Ecto neural progenitor cell (in vitro differentiated cells): ENCODE measurements at regions not wholly inside any gene's neighbourhood (a gene's known extent, or its start where the extent isn't known, plus 50 kb on each side); places are given as distances from the start of the nearest gene placed in this dataset.
A peak's percentile ranks its signal among the peaks of the same experiment; 100 is the strongest.
"Not testable (repeated sequence)": the region's sequence is repeated elsewhere in the genome, so short reads cannot be mapped to it uniquely, and the experiment has no call there.

Source experiments
- DNase-seq: peaks from one replicate; pipeline ENCODE4 v3.0.0-alpha.2; 2018; ENCODE audit warnings: low spot score

DNA sequence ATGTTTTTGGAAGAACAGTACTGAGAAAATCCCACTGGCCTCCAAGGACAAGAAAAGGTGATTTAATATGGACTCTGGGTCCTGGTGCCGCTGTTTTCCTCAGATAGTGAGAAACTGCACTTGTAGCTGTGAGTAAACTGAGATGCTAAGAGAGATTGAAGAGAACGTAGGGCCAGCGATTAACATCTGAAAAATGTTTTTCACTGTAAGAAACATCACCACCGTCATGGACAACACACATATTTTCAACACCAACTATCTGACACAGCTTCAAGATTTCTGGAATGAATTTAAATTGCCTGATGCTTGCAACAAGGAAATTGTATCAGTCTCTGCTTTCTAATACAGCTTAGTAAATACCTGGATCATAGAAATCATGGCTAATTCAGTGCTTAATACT is 158.2 kb upstream of the SMIM31 start:
- DNase-seq: no peak

DNA sequence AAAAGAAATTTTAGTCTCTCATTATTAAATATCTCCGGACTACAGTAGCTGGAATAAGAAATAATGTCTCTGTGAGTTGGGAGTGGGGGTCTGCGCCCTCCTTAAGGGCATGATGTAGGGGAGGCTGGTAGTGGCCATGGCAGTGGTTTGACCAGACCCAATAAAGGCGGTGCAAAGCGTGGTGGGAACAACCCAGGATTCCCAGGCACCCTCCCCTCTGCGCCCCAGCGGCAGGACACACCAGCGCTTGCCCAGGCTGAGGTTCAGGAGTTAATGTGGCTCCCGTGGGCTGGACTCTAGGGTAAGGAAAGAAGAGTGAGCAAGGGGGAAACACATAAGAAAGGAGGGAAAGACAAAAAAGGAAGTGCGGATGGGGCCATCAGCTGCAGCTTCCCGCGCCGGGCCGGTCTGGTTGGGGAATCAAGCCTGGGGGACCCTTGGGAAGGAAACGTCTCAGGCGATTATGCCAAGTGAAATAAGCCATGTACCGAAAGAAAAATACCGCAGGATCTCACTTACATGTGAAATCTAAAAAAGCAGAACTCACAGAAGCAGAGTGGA is 157.5 kb upstream of the SMIM31 start:
- DNase-seq: no peak

DNA sequence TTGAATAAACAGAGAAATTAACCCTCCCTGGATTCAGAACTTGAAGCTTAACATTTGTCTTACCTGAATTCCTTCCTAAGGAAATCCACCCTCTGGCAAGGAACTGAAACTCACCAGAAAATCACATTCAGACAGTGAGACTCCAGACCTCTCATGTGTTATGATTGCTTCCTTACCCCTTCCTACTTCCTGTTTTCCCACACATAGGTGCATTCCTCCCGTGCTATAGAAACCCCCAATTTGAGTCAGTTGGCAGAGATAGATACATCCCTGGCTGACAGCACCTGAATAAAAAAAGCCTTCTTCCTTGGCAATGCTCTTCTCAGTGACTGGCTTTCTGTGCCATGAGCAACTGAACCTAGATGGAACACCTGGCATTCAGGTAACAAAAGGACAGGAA is 157.0 kb upstream of the SMIM31 start:
- no peak for DNase-seq

DNA sequence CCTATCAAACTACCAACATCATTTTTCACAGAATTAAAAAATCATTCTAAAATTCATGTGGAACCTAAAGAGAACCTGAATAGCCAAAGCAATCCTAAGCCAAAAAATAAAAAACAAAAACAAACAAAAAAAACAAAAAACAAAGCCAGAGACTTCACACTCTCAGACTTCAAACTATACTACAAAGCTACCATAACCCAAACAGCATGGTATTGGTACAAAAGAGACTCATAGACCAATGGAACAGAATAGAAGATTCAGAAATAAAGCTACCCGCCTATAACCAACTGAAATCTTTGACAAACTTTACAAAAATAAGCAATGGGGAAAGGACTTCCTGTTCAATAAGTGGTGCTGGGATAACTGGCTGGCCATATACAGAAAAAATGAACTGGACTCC is 152.3 kb upstream of the SMIM31 start:
- DNase-seq: no peak

DNA sequence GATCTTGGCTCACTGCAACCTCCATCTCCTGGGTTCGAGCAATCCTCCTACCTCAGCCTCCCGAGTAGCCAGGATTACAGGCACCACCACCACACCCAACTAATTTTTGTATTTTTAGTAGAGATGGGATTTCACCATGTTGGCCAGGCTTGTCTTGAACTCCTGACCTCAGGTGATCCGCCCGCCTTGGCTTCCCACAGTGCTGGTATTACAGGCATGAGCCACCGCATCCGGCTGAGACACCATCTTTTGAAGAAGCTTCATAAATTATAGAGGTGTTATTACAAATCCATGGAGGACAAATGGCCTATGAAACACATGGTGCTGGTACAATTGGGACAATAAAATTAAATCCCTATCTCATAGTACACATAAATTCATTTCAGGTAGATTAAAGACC is 148.1 kb upstream of the SMIM31 start:
- not testable (repeated sequence) for DNase-seq

DNA sequence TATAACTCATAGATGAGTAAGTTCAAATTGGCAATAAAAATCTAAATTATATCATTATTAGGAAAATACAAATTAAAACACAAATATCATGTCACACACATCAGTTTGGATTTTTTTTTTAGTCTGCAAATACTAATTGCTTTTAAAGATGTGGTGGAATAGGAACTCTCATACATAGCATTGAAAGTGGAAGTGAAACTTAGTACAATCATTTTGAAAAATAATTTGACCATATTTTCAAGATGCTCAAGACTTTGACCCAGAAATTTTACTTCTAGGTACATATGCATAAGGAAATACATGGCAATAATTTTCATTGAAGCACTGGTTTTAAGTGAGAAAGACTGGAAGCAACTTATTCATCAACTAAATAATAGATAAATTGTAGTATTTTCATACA is 147.5 kb upstream of the SMIM31 start:
- DNase-seq: no peak

DNA sequence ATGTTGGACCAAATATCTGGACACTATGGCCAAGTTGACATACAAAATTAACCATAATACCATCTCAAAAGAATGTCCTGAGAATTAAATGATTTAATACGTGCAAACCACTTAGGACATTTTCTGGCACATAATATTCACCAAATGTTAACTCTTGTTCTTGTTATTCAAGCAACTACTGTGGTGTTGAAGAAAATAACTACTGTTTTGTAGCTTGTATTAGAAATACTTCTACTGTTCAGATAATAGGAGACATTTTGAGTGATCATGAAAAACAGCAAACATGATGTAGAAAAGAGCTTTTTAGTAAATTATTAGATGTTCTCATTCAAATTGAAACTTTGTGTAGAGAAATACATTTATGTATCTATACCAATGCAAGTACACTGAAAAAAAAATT is 140.7 kb upstream of the SMIM31 start:
- no peak for DNase-seq

DNA sequence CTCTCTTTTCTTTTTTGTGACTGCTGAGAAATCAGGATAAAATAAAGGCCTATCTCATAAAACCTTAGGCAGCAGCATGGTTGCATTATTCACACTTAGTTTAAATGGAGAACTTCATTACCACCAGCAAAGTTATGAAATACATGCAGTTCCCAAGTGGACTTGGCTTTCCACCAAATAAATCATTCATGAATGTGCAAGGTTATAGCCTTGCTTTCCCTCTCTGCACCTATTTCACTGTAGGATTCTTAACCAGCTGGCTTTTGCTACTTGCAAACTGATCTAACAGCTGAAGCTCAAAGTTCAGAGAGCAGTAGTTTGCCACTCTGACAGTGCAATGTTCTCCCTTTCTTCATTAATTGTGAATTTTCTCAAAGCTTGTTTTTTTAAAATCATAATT is 140.1 kb upstream of the SMIM31 start:
- no peak for DNase-seq

DNA sequence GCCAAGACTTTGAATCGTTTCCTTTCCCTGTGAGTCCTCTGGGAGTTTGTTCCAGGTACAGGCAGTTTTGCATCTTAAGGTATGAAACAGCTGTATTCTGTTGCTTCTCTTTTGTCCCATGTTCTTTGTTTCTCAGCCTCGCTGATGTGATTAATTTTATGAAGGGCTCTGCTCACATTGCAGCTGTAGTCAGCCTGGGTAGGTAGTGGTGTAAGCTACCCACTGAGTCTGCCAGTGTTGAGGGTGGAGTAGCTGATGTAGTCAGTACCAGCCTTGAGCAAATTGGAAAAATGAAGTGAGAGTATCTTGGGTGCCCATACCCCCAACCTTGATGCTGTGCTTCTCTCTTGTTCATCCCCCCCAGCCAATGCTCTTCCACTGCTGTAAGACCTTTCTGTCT is 139.6 kb upstream of the SMIM31 start:
- no peak for DNase-seq

DNA sequence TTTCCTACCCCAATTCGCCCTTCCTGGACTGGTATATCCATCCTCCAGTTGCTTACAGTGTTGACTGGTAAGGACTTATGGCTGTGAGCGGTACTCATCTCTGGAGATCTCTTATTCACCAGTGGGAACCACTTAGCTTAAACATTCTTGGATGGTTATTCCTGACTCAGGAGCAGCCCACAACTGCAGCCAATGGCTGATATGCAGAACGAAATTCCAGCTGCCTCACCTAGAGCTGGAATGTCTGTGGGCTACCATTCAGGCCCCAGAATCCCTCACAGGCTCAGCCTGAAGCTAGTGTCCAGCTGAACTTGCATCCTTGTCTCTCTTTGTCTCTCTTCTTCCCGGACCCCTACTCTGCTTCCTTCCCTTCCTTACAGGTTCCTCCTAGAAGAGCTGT is 138.9 kb upstream of the SMIM31 start:
- no peak for DNase-seq

DNA sequence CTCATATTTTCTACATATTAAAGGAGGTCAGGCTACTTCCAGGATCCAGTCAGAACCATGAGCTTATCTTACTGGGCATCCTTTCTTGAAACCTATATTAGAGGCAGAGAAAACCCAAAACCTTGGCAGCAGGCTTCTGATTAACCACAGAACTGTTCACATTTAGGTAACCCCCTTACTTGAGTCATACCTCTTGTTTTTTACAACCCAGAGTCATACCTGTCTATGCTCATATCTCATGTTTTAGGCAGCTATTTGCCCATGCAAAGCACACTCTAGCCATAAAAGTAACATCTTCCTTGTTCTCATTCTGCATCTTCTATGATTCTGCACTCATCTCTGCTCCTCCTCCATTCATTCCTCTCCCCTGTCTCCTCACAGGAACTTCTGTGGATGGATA is 138.0 kb upstream of the SMIM31 start:
- DNase-seq: no peak

DNA sequence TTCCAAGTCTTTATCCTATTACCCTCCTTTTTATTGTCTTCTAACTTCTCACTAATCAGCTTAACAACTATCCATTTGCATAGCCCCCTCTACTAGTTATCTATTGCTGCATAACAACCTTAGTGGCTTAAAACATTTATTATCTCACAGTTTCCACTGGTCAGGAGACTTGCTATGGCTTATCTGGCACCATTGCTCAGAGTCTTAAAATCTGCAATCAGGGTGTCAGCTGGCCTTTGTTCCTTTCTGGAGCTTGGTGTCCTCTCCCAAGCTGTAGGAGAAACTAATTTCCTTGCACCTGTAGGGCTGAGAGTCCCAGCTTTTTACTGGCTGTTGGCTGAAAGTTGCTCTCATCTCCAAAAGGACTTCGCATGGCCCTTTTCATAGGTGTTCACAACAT is 137.0 kb upstream of the SMIM31 start:
- DNase-seq: no peak

DNA sequence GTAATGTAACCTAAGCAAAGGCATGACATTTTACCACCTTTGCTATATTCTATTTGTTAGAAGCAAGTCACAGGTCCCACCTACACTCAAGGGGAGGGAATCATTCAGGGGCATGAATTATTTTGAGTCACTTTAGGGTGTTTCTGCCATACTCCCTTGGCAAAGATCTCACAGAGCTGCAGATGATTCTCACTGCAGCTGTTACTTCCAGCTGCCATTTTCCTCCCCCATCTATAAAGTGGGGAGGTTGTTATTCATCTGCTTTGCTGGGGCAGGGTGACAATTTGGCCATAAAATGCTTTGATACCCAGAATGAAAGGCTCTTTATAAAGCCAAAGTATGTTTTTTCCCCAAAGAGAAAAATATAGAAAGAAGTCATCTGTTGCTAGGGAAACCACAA is 136.5 kb upstream of the SMIM31 start:
- no peak for DNase-seq

DNA sequence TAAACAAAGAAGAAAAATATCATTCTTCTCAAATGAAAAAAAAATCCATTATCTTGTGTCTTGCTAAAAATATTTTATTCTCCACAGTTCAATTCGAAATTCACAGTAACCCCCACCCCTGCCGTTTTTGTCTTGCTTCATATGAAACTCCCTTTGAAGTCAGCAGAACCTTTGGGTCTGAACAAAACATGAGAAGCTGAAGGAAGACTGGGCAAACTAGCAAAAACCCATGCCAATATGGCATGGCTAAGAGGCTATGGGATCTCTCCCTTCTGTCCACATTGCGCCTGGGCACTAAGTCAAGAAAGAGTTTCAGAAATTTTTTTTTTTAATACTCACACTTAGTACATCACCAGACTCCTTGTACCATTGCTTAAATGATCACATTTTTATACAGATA is 136.0 kb upstream of the SMIM31 start:
- no peak for DNase-seq

DNA sequence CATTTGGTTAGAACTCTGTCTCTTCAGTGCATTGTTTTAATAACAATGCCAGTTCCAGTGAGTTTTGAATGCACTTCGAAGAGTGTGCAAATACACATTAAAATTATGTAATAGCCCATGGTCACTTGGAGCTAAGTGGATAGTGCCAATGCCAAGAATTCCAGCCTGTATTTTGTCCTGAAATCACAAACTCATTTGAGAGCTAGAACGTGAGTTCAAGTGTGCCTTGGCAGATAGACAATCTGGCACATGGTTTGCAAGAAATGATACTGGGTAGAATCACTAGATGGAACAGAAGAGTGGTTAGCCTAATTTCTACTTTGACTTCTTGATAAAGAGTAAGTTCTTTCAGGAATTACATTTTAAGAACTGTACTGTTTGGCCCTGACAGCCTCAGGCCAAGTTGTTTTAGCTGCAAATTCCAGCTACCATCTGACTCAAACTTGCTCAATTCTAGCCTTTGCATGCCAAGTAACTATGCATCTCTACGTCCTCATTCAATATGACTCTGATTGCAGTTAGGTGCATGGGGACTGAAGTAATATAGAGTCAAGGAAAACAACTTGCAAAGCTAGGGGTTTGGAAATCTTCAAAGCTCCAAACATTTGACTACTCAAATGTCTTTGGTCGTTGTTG is 131.9 kb upstream of the SMIM31 start:
- DNase-seq: no peak

DNA sequence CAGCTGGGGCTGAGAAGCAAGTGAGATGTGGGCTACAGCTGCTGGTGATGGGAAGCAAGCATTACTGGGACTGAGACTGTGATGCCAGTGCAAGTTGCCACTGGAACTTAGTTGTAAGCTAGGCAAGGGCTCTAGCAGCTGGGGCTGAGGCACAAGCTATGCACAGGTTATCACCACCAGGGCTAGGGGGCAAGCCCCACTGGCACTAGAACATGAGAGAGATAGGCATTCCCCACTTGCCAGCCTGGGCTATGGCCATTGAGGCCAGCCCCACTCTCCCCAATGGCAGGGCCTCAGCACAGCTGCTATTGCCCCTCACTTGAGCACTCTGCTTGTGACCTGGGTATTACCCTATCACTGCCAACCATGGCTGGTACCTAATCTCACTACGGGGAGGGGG is 130.8 kb upstream of the SMIM31 start:
- DNase-seq: no peak

DNA sequence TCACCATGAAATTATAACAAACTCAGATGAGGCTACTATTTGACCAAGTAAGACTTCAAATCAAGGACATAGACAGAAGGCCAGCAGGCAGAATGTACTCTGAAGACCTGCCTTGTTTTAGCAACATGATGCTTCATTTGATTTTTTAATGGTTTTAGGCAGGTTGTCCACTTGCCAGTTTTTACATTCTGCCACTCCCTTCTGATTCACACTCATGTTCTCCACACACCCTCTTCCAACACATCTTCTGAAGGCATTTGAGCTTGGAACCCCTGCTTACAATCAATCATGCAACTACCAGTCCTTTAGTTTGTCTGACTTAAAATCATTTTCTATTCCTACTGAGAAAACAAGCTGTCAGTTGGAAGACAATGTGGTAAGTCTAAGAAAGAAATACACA is 114.9 kb upstream of the SMIM31 start:
- DNase-seq: no peak

DNA sequence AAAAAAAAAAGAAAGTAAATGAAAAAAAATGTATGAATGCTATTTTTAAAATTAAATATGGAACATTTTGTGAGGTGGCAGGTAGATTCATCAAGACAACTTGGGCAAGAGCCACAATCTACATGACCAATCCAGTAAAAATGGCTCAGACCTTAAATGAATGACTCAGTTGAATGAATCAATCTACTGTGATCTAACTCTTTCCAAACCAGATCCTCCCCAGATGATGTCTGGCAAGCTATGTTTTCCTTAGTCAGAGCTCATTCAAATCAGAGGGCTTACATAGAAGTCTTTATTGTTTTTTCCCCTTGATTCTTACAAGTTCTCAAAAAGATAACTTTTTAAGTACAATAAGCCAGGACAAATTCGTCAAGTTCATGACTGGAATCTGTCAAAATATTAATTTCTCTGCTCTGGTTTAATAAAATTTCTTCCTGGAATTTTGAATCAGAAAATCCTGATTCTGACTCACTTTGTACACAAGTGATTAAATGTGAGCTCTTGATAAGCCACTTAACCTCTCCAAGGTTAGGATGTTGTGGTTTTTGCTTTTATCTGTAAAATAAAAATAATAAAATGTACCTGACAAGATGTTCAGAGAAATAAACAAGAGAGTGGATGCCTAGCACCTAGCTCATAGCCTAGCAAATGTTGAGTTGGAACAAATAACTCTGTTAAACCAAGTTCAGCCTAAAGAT is 105.6 kb upstream of the SMIM31 start:
- no peak for DNase-seq

DNA sequence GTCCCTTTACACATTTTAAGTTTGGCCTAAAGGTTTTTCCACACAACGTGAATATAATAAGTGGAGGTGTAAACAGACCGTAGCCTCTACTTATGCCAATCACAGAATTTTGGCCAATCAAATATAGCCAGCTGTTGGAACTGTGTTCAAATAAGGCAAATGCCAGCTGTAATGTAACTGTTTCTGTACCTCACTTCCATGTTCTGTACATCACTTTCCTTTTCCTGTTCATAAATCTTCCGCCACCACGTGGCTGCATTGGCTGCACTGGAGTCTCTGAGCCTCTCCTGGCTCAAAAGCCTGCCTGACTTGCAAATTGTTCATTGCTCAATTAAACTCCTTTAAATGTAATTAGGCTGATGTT is 105.1 kb upstream of the SMIM31 start:
- DNase-seq: no peak

DNA sequence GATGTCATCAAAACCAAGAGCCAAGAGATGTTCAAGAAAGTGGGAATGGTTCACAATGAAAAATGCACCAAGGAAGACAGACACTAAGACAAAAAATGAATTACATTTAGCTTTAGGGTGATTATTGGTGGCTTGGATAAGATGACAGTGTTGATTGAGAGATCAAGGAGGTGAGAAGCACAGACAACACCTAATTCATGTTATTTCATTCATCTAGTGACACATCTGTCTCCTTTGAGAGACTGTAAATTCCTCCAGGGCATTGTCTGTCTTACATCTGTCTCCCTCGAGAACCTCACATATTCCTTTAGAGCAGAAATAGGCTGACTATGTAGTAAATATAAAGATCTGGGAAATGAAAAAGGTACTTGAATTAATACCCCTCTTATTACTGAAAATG is 94.2 kb upstream of the SMIM31 start:
- DNase-seq: no peak

DNA sequence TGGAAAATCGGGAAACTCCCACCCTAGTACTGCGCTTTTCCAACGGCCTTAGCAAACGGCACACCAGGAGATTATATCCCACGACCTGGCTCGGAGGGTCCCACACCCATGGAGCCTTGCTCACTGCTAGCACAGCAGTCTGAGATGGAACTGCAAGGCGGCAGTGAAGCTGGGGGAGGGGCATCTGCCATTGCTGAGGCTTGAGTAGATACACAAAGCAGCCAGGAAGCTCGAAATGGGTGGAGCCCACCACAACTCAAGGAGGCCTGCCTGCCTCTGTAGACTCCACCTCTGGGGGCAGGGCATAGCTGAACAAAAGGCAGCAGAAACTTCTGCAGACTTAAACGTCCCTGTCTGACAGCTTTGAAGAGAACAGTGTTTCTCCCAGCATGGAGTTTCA is 77.8 kb upstream of the SMIM31 start:
- DNase-seq: not testable (repeated sequence)

DNA sequence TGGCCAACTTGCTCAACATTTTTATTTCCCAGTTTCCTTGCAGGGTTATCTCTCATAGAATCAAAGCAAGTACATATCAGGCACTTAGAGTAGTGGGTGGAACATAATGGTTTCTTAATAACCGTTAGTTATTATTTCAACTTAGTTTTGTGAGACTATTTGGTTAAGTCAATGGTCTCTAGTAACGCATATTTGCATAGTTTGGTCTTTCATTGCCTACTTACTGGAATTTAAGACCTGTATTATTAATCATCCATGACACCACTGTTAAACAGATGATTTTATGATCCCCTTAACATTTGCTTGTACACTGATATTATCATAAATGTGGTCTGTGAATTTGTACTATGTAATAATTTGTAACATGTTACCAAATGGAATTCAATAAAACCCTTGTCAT is 70.9 kb upstream of the SMIM31 start:
- no peak for DNase-seq

DNA sequence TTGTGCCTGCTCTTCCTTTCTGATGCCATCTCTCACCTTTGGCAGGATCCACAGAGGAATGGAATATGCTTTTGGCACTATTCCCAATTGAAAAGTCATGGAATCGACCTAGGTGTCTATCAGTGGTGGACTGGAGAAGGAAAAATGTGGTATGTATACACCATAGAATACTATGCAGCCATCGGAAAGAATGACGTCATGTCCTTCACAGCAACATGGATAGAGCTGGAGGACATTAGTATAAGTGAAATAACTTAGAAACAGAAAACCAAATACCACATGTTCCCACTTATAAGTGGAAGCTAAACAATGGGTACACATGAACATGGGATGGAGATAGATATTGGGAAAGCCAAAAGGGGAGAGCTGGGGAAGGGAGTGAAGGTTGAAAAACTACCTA is 58.3 kb upstream of the SMIM31 start:
- DNase-seq: no peak

DNA sequence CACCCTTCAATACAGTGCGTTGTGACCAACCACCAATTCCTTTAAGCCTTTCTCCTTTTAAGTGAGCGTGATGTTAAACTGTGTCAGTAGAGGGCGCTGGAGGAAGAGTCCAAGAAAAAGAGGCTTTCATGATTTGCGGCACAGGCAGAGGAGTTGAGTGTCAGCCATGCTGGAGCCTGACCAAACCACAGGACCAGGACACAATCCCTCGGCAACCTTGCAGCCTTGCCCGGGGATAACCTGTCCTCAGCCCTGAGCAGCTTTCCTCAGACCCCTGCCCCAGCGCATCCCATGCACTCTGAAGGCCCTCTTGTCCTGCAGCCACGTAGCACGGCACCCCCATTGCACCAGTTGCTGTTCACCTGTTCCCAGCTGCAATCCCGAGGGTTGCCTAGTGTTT is 53.5 kb upstream of the SMIM31 start:
- DNase-seq: peak; percentile 51
